HCT116 (cell line): ENCODE measurements at regions not wholly inside any gene's neighbourhood (a gene's known extent, or its start where the extent isn't known, plus 50 kb on each side); places are given as distances from the start of the nearest gene placed in this dataset.
"Not testable (repeated sequence)": the region's sequence is repeated elsewhere in the genome, so short reads cannot be mapped to it uniquely, and the experiment has no call there.

ENCODE experiments used
- ATF3 ChIP-seq: IDR thresholded peaks from 2 replicates; pipeline ENCODE4 v1.6.1; 2012
- CBX3 ChIP-seq: IDR thresholded peaks from 2 replicates; pipeline ENCODE4 v1.6.1; 2012; ENCODE audit warnings: low read depth
- CEBPB ChIP-seq: IDR thresholded peaks from 2 replicates; pipeline ENCODE4 v1.6.1; 2012; ENCODE audit warnings: low read depth
- CTCF ChIP-seq, 3 experiments: fragments of 200-600 bp in 1 of 3; sonication (generic) in 1 of 3; IDR thresholded peaks in 2 of 3; conservative IDR thresholded peaks in 1 of 3; 2 replicates each; pipeline ENCODE4 v1.5.1; 2012 to 2017; ENCODE audit warnings: low read depth in 2 of 3, low read length in 2 of 3, antibody characterized with exemption in 1 of 3, borderline replicate concordance in 1 of 3, control low read depth in 1 of 3, mild to moderate bottlenecking in 1 of 3, mixed read lengths in 1 of 3, mixed run types in 1 of 3, moderate library complexity in 1 of 3; ENCODE audit not compliant: insufficient read depth in 1 of 3
- EZH2 ChIP-seq: fragments of 200-600 bp; sonication (generic); IDR thresholded peaks from 2 replicates; pipeline ENCODE4 v1.6.1; 2017; ENCODE audit warnings: antibody characterized with exemption, mixed run types
- EZH2phosphoT487 ChIP-seq: fragments of 200-600 bp; IDR thresholded peaks from 2 replicates; pipeline ENCODE4 v1.6.1; 2018; ENCODE audit warnings: antibody characterized with exemption, borderline replicate concordance
- POLR2A ChIP-seq: IDR thresholded peaks from 2 replicates; pipeline ENCODE4 v1.7.0; 2011; ENCODE audit warnings: borderline replicate concordance; ENCODE audit not compliant: insufficient read depth, insufficient read length; ENCODE audit errors: extremely low read depth
- POLR2AphosphoS5 ChIP-seq: IDR thresholded peaks from 2 replicates; pipeline ENCODE4 v1.6.1; 2011; ENCODE audit warnings: mild to moderate bottlenecking, low read depth, low read length, moderate library complexity
- RAD21 ChIP-seq: IDR thresholded peaks from 2 replicates; pipeline ENCODE4 v1.6.1; 2012; ENCODE audit warnings: low read depth, mild to moderate bottlenecking
- REST ChIP-seq: IDR thresholded peaks from 2 replicates; pipeline ENCODE4 v1.6.1; 2012; ENCODE audit warnings: low read depth
- YY1 ChIP-seq: IDR thresholded peaks from 2 replicates; pipeline ENCODE4 v1.6.1; 2011; ENCODE audit warnings: low read length, low read depth, moderate library complexity, mild to moderate bottlenecking; ENCODE audit not compliant: insufficient replicate concordance; ENCODE audit errors: extremely low read depth

- not testable (repeated sequence) for TF ChIP-seq POLR2A, YY1, POLR2AphosphoS5, CBX3, EZH2, CEBPB, ATF3, EZH2phosphoT487, REST
- peak; percentile 35; the same call in 1 of the 2 replicates for TF ChIP-seq RAD21
- TF ChIP-seq CTCF (IDR thresholded peaks at IDR 0.05 in 2 of 3, conservative IDR thresholded peaks at IDR 0.05 in 1 of 3; ENCODE audit: borderline replicate concordance in 1 of 3, insufficient read depth in 1 of 3, low read depth in 2 of 3, low read length in 2 of 3): peak in 2 of 3 experiments; percentile 52 to 56; a peak in 4 of 6 replicates
Measured at GRCh38 chr13:25005050-25005497, 90.9 kb upstream of the PABPC3 start.
